Osteoblast (primary cell): ENCODE measurements at regions not wholly inside any gene's neighbourhood (a gene's known extent, or its start where the extent isn't known, plus 50 kb on each side); places are given as distances from the start of the nearest gene placed in this dataset.

ENCODE experiments used
- DNase-seq: peaks from one replicate; pipeline ENCODE4 v3.0.0; 2011; ENCODE audit warnings: low spot score, mixed read lengths; ENCODE audit not compliant: insufficient read length; ENCODE audit errors: missing footprints
- H2AFZ ChIP-seq: 2 replicates; pipeline ENCODE4 v1.6.0; 2011; ENCODE audit warnings: mild to moderate bottlenecking, low read length
- H3K27ac ChIP-seq: 2 replicates; pipeline ENCODE4 v1.5.1; 2011; ENCODE audit warnings: mild to moderate bottlenecking, low read depth, low read length, moderate library complexity
- H3K27me3 ChIP-seq: 2 replicates; pipeline ENCODE4 v1.6.0; 2012; ENCODE audit warnings: mild to moderate bottlenecking, control low read depth, inconsistent platforms, low read length, moderate library complexity; ENCODE audit not compliant: insufficient read depth
- H3K36me3 ChIP-seq: 2 replicates; pipeline ENCODE4 v1.5.1; 2011; ENCODE audit warnings: mild to moderate bottlenecking, low read length, control low read depth, moderate library complexity; ENCODE audit not compliant: insufficient read depth
- H3K4me1 ChIP-seq: 2 replicates; pipeline ENCODE4 v1.5.1; 2011; ENCODE audit warnings: mild to moderate bottlenecking, low read length, control low read depth, moderate library complexity; ENCODE audit not compliant: insufficient read depth
- H3K4me2 ChIP-seq: 2 replicates; pipeline ENCODE4 v1.6.0; 2011; ENCODE audit warnings: mild to moderate bottlenecking, low read length; ENCODE audit not compliant: insufficient read depth
- H3K4me3 ChIP-seq: fragments of 200-600 bp; sonication (generic); 3 replicates; pipeline ENCODE4 v1.5.1; 2012; ENCODE audit warnings: mild to moderate bottlenecking, low read length, inconsistent platforms; ENCODE audit not compliant: insufficient read depth
- H3K79me2 ChIP-seq: 2 replicates; pipeline ENCODE4 v1.6.0; 2012; ENCODE audit warnings: mild to moderate bottlenecking, low read length, control low read depth, inconsistent platforms; ENCODE audit not compliant: insufficient read depth
- H3K9me3 ChIP-seq: 2 replicates; pipeline ENCODE4 v1.5.1; 2011; ENCODE audit warnings: low read depth, low read length, control low read depth
- H4K20me1 ChIP-seq: 2 replicates; pipeline ENCODE4 v1.6.0; 2012; ENCODE audit warnings: mild to moderate bottlenecking, low read length, control low read depth; ENCODE audit not compliant: insufficient read depth
- TF ChIP-seq, protein P1 (sequence below): IDR thresholded peaks from 2 replicates; pipeline ENCODE4 v1.5.1; 2011; ENCODE audit warnings: mild to moderate bottlenecking, low read depth, low read length, moderate library complexity; ENCODE audit errors: extremely low read depth

DNA sequence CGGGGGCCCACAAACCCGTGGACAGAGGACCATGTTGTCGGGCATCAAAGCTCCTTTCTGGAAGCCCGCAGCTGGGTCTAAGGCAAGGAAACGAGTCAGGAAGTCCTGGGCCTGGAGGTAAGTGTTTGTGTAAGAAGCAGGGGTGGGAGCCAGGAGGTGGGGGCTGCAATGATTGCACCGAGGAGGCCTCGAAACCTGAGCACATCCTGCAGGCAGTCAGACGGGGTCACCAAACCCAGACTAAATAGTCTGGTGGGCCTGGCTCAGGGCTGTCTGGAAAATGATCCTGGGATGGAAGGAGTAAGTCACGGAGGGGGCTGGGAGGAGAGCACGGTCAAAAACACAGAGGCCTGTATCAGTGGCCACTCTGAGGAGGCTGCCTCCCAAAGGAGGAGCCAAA is 539.2 kb downstream of the MN1 start:
- Histone ChIP-seq H3K79me2 (no peaks in the 10 kb centered on the region), H3K27ac (no peak overlapping the region), H3K4me3 (no peak overlapping the region)

DNA sequence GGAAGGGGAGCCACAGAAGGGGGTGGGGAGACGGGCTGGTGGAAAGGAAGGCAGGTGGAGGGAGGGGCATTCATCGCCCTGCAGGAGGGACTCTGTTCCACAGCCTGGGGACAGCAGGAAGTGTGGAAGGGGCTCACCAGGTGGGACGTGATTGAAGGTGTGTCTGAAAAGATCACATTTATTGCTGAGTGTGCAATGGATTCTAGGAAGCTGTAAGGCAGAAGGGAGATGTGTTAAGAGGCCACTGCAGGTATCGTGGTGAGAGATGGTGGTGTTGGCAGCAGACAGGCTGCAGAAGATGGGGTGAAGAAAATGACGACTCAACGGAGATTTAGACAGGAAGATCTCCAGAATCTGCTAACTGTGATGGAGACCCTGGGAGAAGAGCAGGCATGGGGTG is 537.4 kb downstream of the MN1 start:
- TF ChIP-seq, protein P1, sequence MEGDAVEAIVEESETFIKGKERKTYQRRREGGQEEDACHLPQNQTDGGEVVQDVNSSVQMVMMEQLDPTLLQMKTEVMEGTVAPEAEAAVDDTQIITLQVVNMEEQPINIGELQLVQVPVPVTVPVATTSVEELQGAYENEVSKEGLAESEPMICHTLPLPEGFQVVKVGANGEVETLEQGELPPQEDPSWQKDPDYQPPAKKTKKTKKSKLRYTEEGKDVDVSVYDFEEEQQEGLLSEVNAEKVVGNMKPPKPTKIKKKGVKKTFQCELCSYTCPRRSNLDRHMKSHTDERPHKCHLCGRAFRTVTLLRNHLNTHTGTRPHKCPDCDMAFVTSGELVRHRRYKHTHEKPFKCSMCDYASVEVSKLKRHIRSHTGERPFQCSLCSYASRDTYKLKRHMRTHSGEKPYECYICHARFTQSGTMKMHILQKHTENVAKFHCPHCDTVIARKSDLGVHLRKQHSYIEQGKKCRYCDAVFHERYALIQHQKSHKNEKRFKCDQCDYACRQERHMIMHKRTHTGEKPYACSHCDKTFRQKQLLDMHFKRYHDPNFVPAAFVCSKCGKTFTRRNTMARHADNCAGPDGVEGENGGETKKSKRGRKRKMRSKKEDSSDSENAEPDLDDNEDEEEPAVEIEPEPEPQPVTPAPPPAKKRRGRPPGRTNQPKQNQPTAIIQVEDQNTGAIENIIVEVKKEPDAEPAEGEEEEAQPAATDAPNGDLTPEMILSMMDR = no peak
- H3K27me3 ChIP-seq = peaks cover 14% of the 10 kb centered on the region
- DNase-seq = no peak
- no peak overlapping the region for H3K4me3 ChIP-seq
- H4K20me1 ChIP-seq = no peaks in the 10 kb centered on the region
- no peak overlapping the region for H3K27ac ChIP-seq
- no peaks in the 10 kb centered on the region for H3K9me3 ChIP-seq
- H3K4me1 ChIP-seq = no peaks in the 10 kb centered on the region
- H2AFZ ChIP-seq = no peak overlapping the region
- H3K36me3 ChIP-seq = no peaks in the 10 kb centered on the region
- H3K79me2 ChIP-seq = no peaks in the 10 kb centered on the region
- H3K4me2 ChIP-seq = no peak overlapping the region

More for the DNA sequence above, 539.2 kb downstream of the MN1 start:
- Histone ChIP-seq H3K4me2 (no peak overlapping the region), H3K4me1 (no peaks in the 10 kb centered on the region), H3K27me3 (peaks cover 12% of the 10 kb centered on the region), H4K20me1 (no peaks in the 10 kb centered on the region), H3K36me3 (no peaks in the 10 kb centered on the region), H3K9me3 (no peaks in the 10 kb centered on the region), H2AFZ (no peak overlapping the region)
- TF ChIP-seq, protein P1 = no peak
- DNase-seq = no peak

DNA sequence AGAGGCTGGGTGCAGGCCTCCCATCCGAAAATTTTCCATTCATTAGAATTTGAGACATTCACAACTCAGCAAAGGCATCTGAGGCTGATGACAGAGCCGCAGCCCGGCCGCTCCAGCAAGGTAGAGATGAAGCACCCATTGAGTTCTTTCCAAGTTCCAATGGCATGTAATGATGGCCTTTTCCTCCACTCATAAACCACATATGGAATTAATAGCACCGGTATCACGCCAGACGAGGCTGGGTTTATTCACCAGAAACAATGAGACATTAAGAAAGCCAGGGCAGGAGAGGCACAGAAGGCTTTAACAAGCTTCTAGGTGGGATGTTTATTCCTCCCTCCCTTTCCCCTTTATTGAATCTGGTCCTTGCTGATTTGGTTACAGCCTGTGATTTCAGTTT is 534.4 kb downstream of the MN1 start:
- Histone ChIP-seq H4K20me1 (no peaks in the 10 kb centered on the region), H3K4me2 (no peak overlapping the region), H3K9me3 (no peaks in the 10 kb centered on the region), H2AFZ (no peak overlapping the region), H3K27ac (no peak overlapping the region), H3K79me2 (no peaks in the 10 kb centered on the region), H3K4me3 (no peak overlapping the region), H3K36me3 (no peaks in the 10 kb centered on the region), H3K4me1 (no peaks in the 10 kb centered on the region), H3K27me3 (peaks cover 26% of the 10 kb centered on the region)
- no peak for DNase-seq
- TF ChIP-seq, protein P1 = no peak

DNA sequence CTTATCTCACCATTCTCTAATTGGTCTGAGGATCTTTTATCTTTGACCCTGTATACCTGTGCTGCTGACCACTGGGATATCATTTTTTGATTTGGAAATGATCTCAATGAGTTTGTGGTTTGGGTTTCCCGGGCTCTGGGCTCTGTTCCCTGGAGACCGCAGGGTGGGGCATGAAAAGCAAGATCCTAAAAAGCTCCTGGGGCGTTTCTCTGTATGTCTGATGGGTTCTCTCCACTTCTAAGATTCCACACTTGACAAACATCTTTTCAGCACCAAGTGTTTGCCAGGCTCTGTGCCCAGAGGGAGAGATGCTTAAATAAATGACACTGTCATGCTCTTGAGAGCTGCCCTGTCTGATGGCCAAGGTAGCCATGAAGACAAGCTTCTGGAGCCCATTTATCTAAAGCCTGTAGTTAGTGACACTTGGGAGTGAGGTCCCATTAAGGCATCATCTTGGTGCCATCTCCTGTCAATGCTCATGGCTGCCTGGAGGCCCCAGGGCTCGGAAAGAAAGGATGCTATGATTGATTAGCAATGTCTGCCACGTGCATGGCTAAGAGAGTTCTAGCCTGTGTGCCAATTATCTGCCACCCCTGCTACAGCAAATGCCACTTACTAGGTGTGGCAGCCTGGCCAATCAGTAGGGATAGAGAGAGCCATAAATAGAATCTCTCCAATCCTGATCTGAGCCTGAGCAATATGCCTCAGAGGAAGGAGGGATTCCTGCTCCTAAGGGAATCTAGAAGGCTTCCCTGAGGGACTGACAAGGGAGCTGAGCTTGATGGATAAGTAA is 531.6 kb downstream of the MN1 start:
- H3K4me3 ChIP-seq = no peak overlapping the region

More for the DNA sequence above, 531.6 kb downstream of the MN1 start:
- Histone ChIP-seq H3K4me2 (no peak overlapping the region), H3K9me3 (no peaks in the 10 kb centered on the region), H3K27me3 (peaks cover 31% of the 10 kb centered on the region), H3K27ac (no peak overlapping the region), H3K36me3 (no peaks in the 10 kb centered on the region), H2AFZ (no peak overlapping the region), H3K79me2 (no peaks in the 10 kb centered on the region), H3K4me1 (no peaks in the 10 kb centered on the region), H4K20me1 (no peaks in the 10 kb centered on the region)
- TF ChIP-seq, protein P1 = no peak
- DNase-seq = no peak
